PFSK-1 (cell line): ENCODE measurements at regions not wholly inside any gene's neighbourhood (a gene's known extent, or its start where the extent isn't known, plus 50 kb on each side); places are given as distances from the start of the nearest gene placed in this dataset.

Experiments
- FOXP2 ChIP-seq: optimal IDR thresholded peaks from 2 replicates; pipeline ENCODE3; 2011; ENCODE audit warnings: borderline replicate concordance, control low read depth, inconsistent platforms; ENCODE audit not compliant: insufficient read depth; ENCODE audit errors: extremely low read length, extremely low read depth
- POLR2AphosphoS5 ChIP-seq: IDR thresholded peaks from 2 replicates; pipeline ENCODE4 v1.6.1; 2012; ENCODE audit warnings: low read depth, mild to moderate bottlenecking, control low read depth, low read length, moderate library complexity
- SIN3A ChIP-seq: IDR thresholded peaks from 2 replicates; pipeline ENCODE4 v1.6.1; 2012; ENCODE audit warnings: mild to moderate bottlenecking, low read length, moderate library complexity, borderline replicate concordance; ENCODE audit not compliant: insufficient read depth
- TAF1 ChIP-seq: IDR thresholded peaks from 2 replicates; pipeline ENCODE4 v1.6.1; 2012; ENCODE audit warnings: low read length, control low read depth, borderline replicate concordance; ENCODE audit not compliant: insufficient read depth
- TF ChIP-seq, protein P1 (sequence below), 2 experiments: IDR thresholded peaks; 2 replicates each; pipeline versions ENCODE4 v1.6.1 to v1.8.0; 2011 to 2012; ENCODE audit warnings: low read depth in 2 of 2, low read length in 2 of 2, control low read depth in 1 of 2, inconsistent platforms in 1 of 2, mild to moderate bottlenecking in 1 of 2, moderate library complexity in 1 of 2; ENCODE audit not compliant: insufficient read depth in 1 of 2

DNA sequence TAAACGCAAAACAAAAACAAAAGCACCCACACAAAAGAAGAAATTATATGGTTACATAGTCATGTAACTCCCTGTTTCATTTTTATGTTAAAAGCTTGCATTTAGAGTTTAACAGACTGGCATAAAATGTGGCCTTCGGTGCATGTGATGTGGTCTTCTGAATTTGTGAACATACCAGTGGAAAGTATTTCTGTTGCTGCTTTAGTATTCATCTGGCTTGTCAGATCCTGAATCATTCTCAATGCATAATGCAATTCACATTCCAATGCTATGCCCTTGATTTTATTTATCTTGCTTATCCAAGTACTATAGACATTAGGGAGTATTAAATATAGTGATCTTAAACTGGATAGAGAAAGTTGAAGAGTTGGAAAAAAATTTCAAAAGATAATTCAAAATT, 740.2 kb upstream of the ZNF608 start:
- no peak for TF ChIP-seq SIN3A
- TF ChIP-seq FOXP2: no peak
- no peak for TF ChIP-seq POLR2AphosphoS5
- TF ChIP-seq, protein P1, sequence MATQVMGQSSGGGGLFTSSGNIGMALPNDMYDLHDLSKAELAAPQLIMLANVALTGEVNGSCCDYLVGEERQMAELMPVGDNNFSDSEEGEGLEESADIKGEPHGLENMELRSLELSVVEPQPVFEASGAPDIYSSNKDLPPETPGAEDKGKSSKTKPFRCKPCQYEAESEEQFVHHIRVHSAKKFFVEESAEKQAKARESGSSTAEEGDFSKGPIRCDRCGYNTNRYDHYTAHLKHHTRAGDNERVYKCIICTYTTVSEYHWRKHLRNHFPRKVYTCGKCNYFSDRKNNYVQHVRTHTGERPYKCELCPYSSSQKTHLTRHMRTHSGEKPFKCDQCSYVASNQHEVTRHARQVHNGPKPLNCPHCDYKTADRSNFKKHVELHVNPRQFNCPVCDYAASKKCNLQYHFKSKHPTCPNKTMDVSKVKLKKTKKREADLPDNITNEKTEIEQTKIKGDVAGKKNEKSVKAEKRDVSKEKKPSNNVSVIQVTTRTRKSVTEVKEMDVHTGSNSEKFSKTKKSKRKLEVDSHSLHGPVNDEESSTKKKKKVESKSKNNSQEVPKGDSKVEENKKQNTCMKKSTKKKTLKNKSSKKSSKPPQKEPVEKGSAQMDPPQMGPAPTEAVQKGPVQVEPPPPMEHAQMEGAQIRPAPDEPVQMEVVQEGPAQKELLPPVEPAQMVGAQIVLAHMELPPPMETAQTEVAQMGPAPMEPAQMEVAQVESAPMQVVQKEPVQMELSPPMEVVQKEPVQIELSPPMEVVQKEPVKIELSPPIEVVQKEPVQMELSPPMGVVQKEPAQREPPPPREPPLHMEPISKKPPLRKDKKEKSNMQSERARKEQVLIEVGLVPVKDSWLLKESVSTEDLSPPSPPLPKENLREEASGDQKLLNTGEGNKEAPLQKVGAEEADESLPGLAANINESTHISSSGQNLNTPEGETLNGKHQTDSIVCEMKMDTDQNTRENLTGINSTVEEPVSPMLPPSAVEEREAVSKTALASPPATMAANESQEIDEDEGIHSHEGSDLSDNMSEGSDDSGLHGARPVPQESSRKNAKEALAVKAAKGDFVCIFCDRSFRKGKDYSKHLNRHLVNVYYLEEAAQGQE (IDR thresholded peaks at IDR 0.05; ENCODE audit: insufficient read depth in 1 of 2, low read depth in 2 of 2, low read length in 2 of 2): no peak
- TF ChIP-seq TAF1: no peak

DNA sequence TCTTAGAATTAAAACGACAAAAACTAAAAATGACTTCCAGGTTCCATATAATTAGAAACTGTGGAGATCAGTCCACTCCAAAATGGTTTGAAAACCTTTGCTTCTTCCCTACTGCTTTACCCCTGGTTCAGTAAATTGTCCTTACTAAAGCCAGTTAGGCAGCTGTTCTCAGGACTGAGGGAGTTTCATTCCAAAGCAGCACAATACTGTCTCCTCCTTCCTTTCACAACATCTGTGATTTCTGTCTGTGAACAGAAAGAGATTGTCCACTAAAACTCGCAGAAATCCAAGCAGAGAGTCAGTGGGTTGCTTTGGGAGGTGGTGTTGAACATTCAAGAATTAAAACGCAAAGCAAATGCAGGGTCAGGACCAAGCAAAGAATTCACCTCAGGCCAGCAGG, 740.8 kb upstream of the ZNF608 start:
- no peak for TF ChIP-seq FOXP2
- TF ChIP-seq POLR2AphosphoS5: no peak
- no peak for TF ChIP-seq SIN3A
- TF ChIP-seq, protein P1 (IDR thresholded peaks at IDR 0.05; ENCODE audit: insufficient read depth in 1 of 2, low read depth in 2 of 2, low read length in 2 of 2): no peak
- TF ChIP-seq TAF1: no peak

DNA sequence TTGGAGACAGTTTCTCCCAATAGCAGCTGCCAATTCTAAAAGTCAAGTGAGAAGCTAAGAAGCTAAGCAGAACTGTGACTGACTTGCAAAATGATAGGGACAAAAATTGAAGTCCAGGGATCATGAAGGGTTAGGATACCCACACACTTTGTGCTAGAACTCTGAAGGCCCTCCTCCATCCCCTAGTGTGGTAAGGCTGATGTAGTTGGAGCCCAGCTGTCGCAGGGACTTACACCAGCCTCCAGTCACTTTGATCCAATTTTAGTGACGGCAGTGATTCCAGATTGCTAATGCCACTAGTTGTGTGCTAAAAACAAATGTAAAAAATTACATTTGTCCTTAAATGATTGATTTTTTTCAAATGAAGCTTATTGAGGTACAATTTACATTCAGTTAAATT, 742.7 kb upstream of the ZNF608 start:
- TF ChIP-seq POLR2AphosphoS5 (no peak), TAF1 (no peak), SIN3A (no peak)

DNA sequence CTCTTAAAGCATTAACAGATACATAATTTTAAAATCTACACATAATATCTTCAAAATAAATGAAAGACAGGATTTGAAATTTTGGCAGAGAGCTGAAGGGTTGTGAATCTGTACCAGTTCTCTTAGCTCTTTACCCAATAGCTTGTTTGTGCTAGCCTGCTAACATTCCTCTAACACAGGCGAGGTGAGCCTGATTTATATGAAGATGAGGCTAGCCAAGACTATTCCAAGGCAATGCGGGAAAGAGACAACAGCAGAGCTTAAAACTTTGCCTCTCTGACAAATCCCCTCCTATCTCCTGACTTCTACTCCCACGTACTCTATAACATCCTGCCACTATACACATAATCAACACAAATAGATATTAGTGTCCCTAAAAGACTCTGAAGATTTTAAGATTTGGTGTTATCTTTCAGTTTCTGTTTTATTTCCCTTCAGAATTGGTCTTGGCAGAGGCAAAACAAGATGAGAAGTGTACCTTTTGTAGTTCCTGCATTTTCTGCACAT, 745.6 kb upstream of the ZNF608 start:
- no peak for TF ChIP-seq POLR2AphosphoS5
- TF ChIP-seq FOXP2: no peak
- no peak for TF ChIP-seq SIN3A
- TF ChIP-seq, protein P1 (IDR thresholded peaks at IDR 0.05; ENCODE audit: insufficient read depth in 1 of 2, low read depth in 2 of 2, low read length in 2 of 2): no peak
- TF ChIP-seq TAF1: no peak

DNA sequence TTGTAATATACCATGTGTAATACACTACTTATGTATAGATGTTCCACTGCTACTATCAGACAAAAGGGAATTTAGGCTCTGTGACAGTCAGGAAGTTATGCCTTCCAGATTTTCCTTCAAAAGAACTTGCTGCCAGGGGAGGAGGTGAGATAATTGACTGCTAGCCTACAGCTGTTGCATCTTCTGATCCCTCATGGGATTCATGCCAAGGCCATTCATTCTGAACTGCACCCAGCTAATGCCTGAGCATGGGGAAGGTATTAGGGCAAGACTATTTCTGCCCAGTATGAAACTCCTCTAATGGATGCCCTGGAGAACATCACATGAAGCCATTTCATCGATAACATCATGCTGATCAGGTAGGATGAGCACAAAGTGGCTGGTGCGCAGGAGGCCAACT, 746.5 kb upstream of the ZNF608 start:
- TF ChIP-seq SIN3A: no peak
- TF ChIP-seq POLR2AphosphoS5: no peak
- TF ChIP-seq TAF1: no peak
- TF ChIP-seq, protein P1 (IDR thresholded peaks at IDR 0.05; ENCODE audit: insufficient read depth in 1 of 2, low read depth in 2 of 2, low read length in 2 of 2): no peak
- no peak for TF ChIP-seq FOXP2
